Transverse colon (tissue), 4 donors: ENCODE measurements at regions not wholly inside any gene's neighbourhood (a gene's known extent, or its start where the extent isn't known, plus 50 kb on each side); places are given as distances from the start of the nearest gene placed in this dataset.

ENCODE experiments used
- DNase-seq: peaks from one replicate; pipeline ENCODE4 v3.0.0-alpha.2; 2019
- H3K27ac ChIP-seq, 4 donors: fragments of 200-600 bp; sonication (generic); 2 replicates each; pipeline ENCODE4 v1.5.1; 2016 to 2018; ENCODE audit warnings: inconsistent platforms in 4 of 4
- H3K27me3 ChIP-seq: fragments of 200-600 bp; sonication (generic); 2 replicates; pipeline ENCODE4 v1.5.1; 2017; ENCODE audit warnings: inconsistent platforms
- H3K36me3 ChIP-seq, 4 donors: fragments of 200-600 bp; sonication (generic); 2 replicates each; pipeline ENCODE4 v1.5.1; 2017 to 2019; ENCODE audit warnings: inconsistent platforms in 4 of 4
- H3K4me1 ChIP-seq, 4 donors: fragments of 200-600 bp; sonication (generic); 2 replicates each; pipeline ENCODE4 v1.5.1; 2017 to 2020; ENCODE audit warnings: inconsistent platforms in 4 of 4
- H3K4me3 ChIP-seq, 4 donors: fragments of 200-600 bp; sonication (generic); 1 replicate in 1 of 4; 2 replicates in 3 of 4; pipeline versions ENCODE4 v1.5.1 to v1.6.1; 2017 to 2019; ENCODE audit warnings: inconsistent platforms in 4 of 4
- H3K9me3 ChIP-seq, 2 donors: fragments of 200-600 bp; sonication (generic); 2 replicates each; pipeline ENCODE4 v1.5.1; 2017 to 2019; ENCODE audit warnings: inconsistent platforms in 2 of 2
- CTCF ChIP-seq, 5 experiments: fragments of 200-600 bp in 3 of 5; fragments of 450-650 bp in 2 of 5; sonication (generic) in 3 of 5; IDR thresholded peaks; 1 replicate in 2 of 5; 2 replicates in 3 of 5; pipeline ENCODE4 v1.5.1; 2016 to 2017; ENCODE audit warnings: antibody characterized with exemption in 5 of 5, inconsistent platforms in 3 of 5, mild to moderate bottlenecking in 2 of 5, moderate library complexity in 1 of 5
- EP300 ChIP-seq: sonication (generic); formaldehyde crosslinking; IDR thresholded peaks from one replicate; pipeline ENCODE4 v1.6.1; 2017; ENCODE audit warnings: antibody characterized with exemption, low read depth
- POLR2A ChIP-seq: fragments of 450-650 bp; IDR thresholded peaks from one replicate; pipeline ENCODE4 v1.6.1; 2016; ENCODE audit warnings: antibody characterized with exemption, mild to moderate bottlenecking, moderate library complexity
- POLR2AphosphoS5 ChIP-seq, 3 donors: sonication (generic); formaldehyde crosslinking; IDR thresholded peaks; one replicate each; pipeline ENCODE4 v1.6.1; 2016; ENCODE audit warnings: antibody characterized with exemption in 3 of 3
- WGBS, 2 donors: methylation state at CpG; one replicate each; pipeline ENCODE4 v1.1.5; 2018; ENCODE audit warnings: low coverage in 1 of 2; 5-methylcytosine and 5-hydroxymethylcytosine counted together
- in situ Hi-C, 4 donors: fragments of 200-750 bp; cut with MboI; loops; one replicate each; pipeline versions ENCODE4 v1.15.0 to v1.15.1; 2017; ENCODE audit warnings: low sequenced_read_pairs in 3 of 4, low pct_ligation_motif_present in 1 of 4, low pct_unique_long_range_greater_than_20kb in 1 of 4
- intact Hi-C: fragments of 100-400 bp; cut with DNase I; formaldehyde crosslinking; loops from one replicate; pipeline ENCODE4 v1.15.1; 2023; ENCODE audit warnings: low total_unique reads

- TF ChIP-seq EP300: no peak
- TF ChIP-seq POLR2A: no peak
- TF ChIP-seq POLR2AphosphoS5 (IDR thresholded peaks at IDR 0.05): no peak
- TF ChIP-seq CTCF (IDR thresholded peaks at IDR 0.05): no peak
- Histone ChIP-seq H3K4me1 (no peaks in the 10 kb centered on the region), H3K4me3 (no peak overlapping the region), H3K27me3 (peaks cover 8% of the 10 kb centered on the region), H3K9me3 (no peaks in the 10 kb centered on the region), H3K36me3 (no peaks in the 10 kb centered on the region), H3K27ac (no peak overlapping the region)
- WGBS, 2 donors: 90% methylated on average over 6 of the region's 6 CpGs; no CpG with 5 or more reads in 1 of the 2 donors
- in situ Hi-C loops: no loop called here
- no peak for DNase-seq
- intact Hi-C loops: no loop called here
These were observed 997.8 kb downstream of the BRD1 start for GRCh38 chr22:48829908-48830307.

GRCh38 chr22:48828688-48829087 lies 999.0 kb downstream of the BRD1 start:
- no peaks in the 10 kb centered on the region for H3K36me3 ChIP-seq
- DNase-seq: no peak
- no peak overlapping the region for H3K4me3 ChIP-seq
- no peaks in the 10 kb centered on the region for H3K4me1 ChIP-seq
- in situ Hi-C loops: no loop called here
- no peak overlapping the region for H3K27ac ChIP-seq
- TF ChIP-seq POLR2AphosphoS5 (IDR thresholded peaks at IDR 0.05) (no peak), EP300 (no peak), POLR2A (no peak), CTCF (IDR thresholded peaks at IDR 0.05) (no peak)
- H3K9me3 ChIP-seq: no peaks in the 10 kb centered on the region
- intact Hi-C loops: no loop called here
- peaks cover 8% of the 10 kb centered on the region for H3K27me3 ChIP-seq
- 89% methylated on average over 5 of the region's 5 CpGs; no CpG with 5 or more reads in 1 of the 2 donors for WGBS, 2 donors

GRCh38 chr22:48827904-48828555 lies 999.6 kb downstream of the BRD1 start:
- Histone ChIP-seq H3K27ac (no peak overlapping the region), H3K36me3 (no peaks in the 10 kb centered on the region), H3K9me3 (no peaks in the 10 kb centered on the region), H3K27me3 (peaks cover 8% of the 10 kb centered on the region), H3K4me3 (no peak overlapping the region), H3K4me1 (no peaks in the 10 kb centered on the region)
- in situ Hi-C loops: no loop called here
- WGBS, 2 donors: 53% methylated on average over 16 of the region's 18 CpGs; no CpG with 5 or more reads in 1 of the 2 donors
- DNase-seq: no peak
- intact Hi-C loops: no loop called here
- TF ChIP-seq EP300 (no peak), POLR2A (no peak), POLR2AphosphoS5 (IDR thresholded peaks at IDR 0.05) (no peak), CTCF (IDR thresholded peaks at IDR 0.05) (no peak)

GRCh38 chr22:48827268-48827846 lies 1000.3 kb downstream of the BRD1 start:
- Histone ChIP-seq H3K4me3 (no peak overlapping the region), H3K27me3 (peaks cover 8% of the 10 kb centered on the region), H3K4me1 (no peaks in the 10 kb centered on the region), H3K36me3 (no peaks in the 10 kb centered on the region), H3K9me3 (no peaks in the 10 kb centered on the region), H3K27ac (no peak overlapping the region)
- no peak for DNase-seq
- TF ChIP-seq EP300: no peak
- no peak for TF ChIP-seq POLR2A
- TF ChIP-seq POLR2AphosphoS5 (IDR thresholded peaks at IDR 0.05): no peak
- TF ChIP-seq CTCF (IDR thresholded peaks at IDR 0.05): no peak
- in situ Hi-C loops (no loop called here), intact Hi-C loops (no loop called here)
- 36 to 78% methylated on average over 6 to 18 of the region's 18 CpGs for whole genome bisulfite sequencing, 2 donors
